ENCODE measurements at regions not wholly inside any gene's neighbourhood (a gene's known extent, or its start where the extent isn't known, plus 50 kb on each side); places are given as distances from the start of the nearest gene placed in this dataset.

DNA sequence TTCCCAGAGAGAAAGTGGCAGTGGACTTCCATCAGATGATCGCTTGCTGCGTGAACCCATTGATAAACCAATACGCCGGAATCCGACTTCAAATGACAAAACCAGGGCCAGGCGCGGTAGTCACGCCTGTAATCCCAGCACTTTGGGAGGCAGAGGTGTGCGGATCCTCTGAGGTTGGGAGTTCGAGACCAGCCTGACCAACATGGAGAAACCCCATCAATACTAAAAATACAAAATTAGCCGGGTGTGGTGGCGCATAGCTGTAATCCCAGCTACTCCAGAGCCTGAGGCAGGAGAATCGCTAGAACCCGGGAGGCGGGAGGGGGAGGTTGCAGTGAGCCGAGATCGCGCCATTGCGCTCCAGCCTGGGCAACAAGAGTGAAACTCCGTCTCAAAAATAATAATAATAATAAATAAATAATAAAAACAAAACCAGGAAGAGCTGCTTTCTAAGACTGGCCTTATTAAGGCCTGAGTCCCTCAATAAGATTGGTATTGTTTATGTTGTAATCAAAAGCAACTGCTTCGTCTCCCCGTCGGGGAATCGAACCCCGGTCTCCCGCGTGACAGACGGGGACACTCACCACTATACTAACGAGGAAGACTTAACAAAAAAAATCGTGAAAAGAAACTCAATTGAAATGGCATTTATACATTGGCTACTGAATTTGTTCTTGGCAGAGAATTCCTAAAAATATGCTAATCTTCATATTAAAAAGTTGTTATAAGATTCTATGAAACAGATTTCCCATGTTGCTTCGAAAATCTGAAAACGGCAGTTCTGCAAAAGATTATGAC is 110.2 kb upstream of the ZNF184 start:
- Histone ChIP-seq H3K9me3 (no peaks in the 10 kb centered on the region), H3K4me3 (no peak overlapping the region), H3K4me1 (ENCODE audit: control insufficient read depth in 1 of 2, low read depth in 2 of 2) (no peaks in the 10 kb centered on the region), H3K36me3 (no peaks in the 10 kb centered on the region), H3K27ac (no peak overlapping the region), H3K27me3 (replicated peaks; ENCODE audit: insufficient read depth) (no peaks in the 10 kb centered on the region)
- ATAC-seq (ENCODE audit: insufficient number of reproducible peaks, low FRiP score, low read depth) (no peak), DNase-seq (ENCODE audit: low spot score) (no peak)
- TF ChIP-seq, protein P1, sequence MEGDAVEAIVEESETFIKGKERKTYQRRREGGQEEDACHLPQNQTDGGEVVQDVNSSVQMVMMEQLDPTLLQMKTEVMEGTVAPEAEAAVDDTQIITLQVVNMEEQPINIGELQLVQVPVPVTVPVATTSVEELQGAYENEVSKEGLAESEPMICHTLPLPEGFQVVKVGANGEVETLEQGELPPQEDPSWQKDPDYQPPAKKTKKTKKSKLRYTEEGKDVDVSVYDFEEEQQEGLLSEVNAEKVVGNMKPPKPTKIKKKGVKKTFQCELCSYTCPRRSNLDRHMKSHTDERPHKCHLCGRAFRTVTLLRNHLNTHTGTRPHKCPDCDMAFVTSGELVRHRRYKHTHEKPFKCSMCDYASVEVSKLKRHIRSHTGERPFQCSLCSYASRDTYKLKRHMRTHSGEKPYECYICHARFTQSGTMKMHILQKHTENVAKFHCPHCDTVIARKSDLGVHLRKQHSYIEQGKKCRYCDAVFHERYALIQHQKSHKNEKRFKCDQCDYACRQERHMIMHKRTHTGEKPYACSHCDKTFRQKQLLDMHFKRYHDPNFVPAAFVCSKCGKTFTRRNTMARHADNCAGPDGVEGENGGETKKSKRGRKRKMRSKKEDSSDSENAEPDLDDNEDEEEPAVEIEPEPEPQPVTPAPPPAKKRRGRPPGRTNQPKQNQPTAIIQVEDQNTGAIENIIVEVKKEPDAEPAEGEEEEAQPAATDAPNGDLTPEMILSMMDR (IDR thresholded peaks at IDR 0.05), result no peak

DNA sequence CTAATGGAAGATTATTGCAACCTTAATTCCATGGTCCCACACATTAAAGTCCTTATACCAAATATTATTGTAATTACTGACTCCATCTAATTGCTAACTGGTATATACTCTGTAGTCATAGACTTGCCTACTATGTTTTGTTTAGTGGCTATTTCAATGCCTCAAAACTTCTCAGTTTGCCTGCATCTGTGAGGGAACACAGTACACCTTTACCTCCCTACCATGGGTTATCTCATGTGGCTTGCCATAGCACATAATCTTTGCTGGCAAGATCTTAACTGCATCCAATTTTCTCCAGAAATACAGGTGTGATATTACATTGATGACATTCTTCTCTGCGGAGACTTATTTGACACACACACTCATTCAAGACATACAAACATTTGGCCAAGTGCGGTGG is 107.1 kb upstream of the ZNF184 start:
- no peaks in the 10 kb centered on the region for H3K4me1 ChIP-seq (ENCODE audit: control insufficient read depth in 1 of 2, low read depth in 2 of 2)

DNA sequence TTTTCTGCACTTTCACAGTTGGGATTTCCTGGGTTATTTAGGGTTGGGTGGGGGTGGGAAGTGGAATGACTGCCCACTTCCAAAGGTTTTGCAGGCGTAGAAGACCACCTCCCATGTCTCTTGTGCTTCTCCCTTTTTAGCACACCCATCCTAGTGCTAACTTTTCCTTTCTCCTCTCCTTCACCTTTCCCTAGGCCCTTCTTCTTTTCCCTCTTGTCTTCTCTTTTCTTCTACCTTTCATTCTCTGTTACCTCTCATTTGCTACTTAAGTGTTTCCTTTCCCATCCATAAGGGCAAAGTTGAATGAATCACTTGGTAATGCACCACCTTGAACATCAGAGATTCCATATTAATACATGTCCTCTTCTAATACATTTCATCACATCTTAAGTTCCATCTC is 105.0 kb upstream of the ZNF184 start:
- Histone ChIP-seq H3K4me1 (ENCODE audit: control insufficient read depth in 1 of 2, low read depth in 2 of 2) (no peaks in the 10 kb centered on the region), H3K9me3 (no peaks in the 10 kb centered on the region), H3K4me3 (no peak overlapping the region), H3K27ac (no peak overlapping the region), H3K36me3 (no peaks in the 10 kb centered on the region), H3K27me3 (replicated peaks; ENCODE audit: insufficient read depth) (no peaks in the 10 kb centered on the region)
- DNase-seq (ENCODE audit: low spot score) (no peak), ATAC-seq (ENCODE audit: insufficient number of reproducible peaks, low FRiP score, low read depth) (no peak)
- TF ChIP-seq, protein P1 (IDR thresholded peaks at IDR 0.05), result no peak

More for the DNA sequence above, 107.1 kb upstream of the ZNF184 start:
- no peak for ATAC-seq (ENCODE audit: insufficient number of reproducible peaks, low FRiP score, low read depth)
- no peaks in the 10 kb centered on the region for H3K27me3 ChIP-seq (replicated peaks; ENCODE audit: insufficient read depth)
- H3K27ac ChIP-seq, result no peak overlapping the region
- H3K4me3 ChIP-seq, result no peak overlapping the region
- no peak for DNase-seq (ENCODE audit: low spot score)
- no peaks in the 10 kb centered on the region for H3K9me3 ChIP-seq
- TF ChIP-seq, protein P1 (IDR thresholded peaks at IDR 0.05), result no peak
- H3K36me3 ChIP-seq, result no peaks in the 10 kb centered on the region

DNA sequence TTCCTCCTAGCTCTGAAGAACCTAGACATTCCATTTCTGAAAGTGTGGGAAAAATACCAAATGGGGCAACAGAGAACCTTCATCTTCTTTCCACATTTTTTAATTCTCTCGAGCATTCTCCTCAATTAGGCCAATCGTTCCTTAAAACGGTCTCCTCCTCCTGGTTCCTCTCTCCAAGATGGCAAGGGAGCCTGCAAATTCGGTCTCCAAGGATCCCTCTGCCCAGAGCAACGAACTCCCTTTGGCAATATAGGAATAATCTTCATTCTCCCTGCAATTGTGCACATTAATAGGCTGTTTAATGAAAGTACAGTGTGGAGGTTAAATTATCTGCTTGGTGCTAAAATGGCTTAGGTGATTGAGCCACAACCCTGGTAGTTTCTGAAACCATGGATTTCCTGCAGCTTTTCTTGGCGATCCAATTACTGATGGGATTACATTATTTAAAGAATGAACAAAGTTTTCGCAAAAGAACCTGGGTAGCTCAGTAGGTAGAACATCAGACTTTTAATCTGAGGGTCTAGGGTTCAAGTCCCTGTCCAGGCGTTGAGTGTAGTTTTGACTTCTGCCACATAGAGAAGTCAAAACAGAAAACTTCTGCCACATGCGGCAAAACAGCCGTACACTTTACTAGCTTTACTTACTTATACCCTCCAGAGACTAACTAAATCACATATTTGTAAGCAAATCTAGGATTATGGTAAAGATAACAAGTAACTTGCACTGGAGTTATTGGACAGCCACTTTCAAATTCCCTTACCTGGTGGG is 102.9 kb upstream of the ZNF184 start:
- ATAC-seq (ENCODE audit: insufficient number of reproducible peaks, low FRiP score, low read depth), result no peak

More for the DNA sequence above, 102.9 kb upstream of the ZNF184 start:
- Histone ChIP-seq H3K36me3 (no peaks in the 10 kb centered on the region), H3K4me1 (ENCODE audit: control insufficient read depth in 1 of 2, low read depth in 2 of 2) (no peaks in the 10 kb centered on the region), H3K9me3 (no peaks in the 10 kb centered on the region), H3K27ac (no peak overlapping the region), H3K4me3 (no peak overlapping the region), H3K27me3 (replicated peaks; ENCODE audit: insufficient read depth) (no peaks in the 10 kb centered on the region)
- TF ChIP-seq, protein P1 (IDR thresholded peaks at IDR 0.05), result no peak
- DNase-seq (ENCODE audit: low spot score), result no peak
